GM18870 (cell line): ENCODE measurements at regions not wholly inside any gene's neighbourhood (a gene's known extent, or its start where the extent isn't known, plus 50 kb on each side); places are given as distances from the start of the nearest gene placed in this dataset.

Experiments used
- ATAC-seq: cut with Tn5 transposase; IDR thresholded peaks from one replicate; pipeline ENCODE4 v1.9.1; 2021; ENCODE audit warnings: moderate library complexity; ENCODE audit not compliant: unreplicated experiment

DNA sequence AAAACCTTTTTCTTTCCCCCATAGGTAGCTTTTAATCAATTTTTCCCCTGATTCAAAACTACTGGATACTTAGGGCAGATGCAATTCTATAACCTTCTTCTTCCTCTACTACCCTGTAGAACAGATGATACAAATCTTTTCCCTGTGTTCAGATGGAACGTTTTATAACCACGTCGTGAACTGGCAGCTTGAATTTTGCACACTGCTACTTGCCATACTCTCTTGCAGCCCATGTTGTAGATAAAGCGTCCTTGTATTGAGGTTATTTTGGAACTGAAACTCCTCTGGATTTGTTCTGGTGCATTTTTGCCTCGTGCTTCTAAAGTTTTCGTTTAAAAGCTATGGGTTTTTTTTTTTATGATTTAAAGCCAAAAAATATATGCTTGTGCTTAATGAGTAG is 440.2 kb downstream of the RFPL4B start:
- ATAC-seq = no peak

DNA sequence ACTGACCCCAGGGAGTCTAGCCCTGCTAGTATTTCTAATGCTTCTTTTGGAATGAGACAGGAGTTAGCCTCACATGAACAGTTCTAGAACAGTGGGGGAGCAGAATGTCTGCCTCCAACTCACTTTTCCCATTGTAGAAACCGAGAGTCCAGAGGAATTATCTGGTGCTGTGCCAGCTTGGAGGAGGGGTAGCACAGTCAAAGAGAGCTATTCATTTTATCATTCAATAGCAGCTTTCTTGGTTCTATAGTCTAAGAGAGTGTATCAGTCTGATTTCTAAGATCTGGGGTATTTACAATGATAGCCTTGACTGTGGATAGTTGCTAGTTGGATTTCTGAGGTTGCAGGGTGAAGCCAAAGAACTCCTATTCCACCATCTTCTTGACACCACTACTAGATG is 448.2 kb downstream of the RFPL4B start:
- ATAC-seq = no peak

- ATAC-seq = no peak
Measured at GRCh38 chr6:112796712-112797111, 449.6 kb downstream of the RFPL4B start.

DNA sequence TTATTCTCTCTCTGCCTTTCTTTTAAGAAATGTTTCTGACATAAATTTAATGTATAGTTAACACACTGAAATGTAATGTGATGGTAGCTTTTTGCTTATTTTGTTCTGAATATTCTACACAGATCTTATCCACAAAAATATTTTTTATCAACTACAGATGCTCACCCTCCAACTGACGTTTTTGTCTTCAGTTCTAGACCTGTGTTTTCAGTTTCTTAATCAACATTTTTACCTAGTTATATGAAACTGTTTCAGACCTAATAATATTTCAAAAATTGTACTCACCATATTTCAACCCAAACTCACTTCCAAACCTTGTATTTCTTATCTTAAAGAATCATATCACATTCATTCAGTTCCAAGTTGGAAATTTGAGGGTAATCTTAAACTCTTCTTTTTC is 452.8 kb downstream of the RFPL4B start:
- ATAC-seq = no peak

DNA sequence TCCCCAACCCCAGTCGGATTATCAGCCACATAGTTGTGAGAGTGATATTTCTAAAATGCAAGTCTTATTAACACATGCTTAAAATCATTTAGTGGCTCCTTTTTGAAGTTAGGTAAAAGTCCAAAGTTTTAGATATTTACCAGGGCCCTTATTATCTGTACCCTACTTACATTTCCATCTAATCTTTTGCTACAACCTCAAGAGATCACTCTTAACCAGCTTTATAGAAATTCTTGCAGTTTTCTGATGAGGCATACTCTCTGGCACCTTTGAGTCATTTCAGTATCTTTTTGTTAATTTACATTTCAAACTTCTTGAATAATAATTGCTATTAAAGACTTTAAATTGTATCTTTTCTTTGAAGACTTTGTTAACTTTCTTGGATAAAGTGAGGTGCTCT is 453.3 kb downstream of the RFPL4B start:
- ATAC-seq = no peak

- no peak for ATAC-seq
Measured at GRCh38 chr6:112800916-112801315, 453.8 kb downstream of the RFPL4B start.

GRCh38 chr6:112801468-112802080 is 454.4 kb downstream of the RFPL4B start:
- no peak for ATAC-seq

DNA sequence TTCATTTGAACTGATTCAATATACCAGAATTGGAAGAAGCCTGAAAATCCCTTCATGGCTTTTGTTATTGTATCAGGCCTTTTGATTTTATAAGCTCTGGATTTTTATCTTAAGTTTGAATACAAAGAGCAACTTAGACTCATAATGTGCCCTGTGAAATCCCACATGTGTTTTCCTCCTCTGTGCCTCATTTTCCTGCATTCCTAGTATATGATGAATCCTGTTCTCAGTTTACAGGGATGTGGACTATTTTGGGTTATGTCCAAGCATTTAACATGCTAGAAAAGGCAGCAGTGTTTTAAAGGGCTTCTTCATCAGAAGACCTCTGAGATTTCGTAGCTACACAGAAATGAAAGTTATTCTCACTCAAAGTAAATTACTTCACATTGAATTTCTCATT is 455.0 kb downstream of the RFPL4B start:
- ATAC-seq = no peak

DNA sequence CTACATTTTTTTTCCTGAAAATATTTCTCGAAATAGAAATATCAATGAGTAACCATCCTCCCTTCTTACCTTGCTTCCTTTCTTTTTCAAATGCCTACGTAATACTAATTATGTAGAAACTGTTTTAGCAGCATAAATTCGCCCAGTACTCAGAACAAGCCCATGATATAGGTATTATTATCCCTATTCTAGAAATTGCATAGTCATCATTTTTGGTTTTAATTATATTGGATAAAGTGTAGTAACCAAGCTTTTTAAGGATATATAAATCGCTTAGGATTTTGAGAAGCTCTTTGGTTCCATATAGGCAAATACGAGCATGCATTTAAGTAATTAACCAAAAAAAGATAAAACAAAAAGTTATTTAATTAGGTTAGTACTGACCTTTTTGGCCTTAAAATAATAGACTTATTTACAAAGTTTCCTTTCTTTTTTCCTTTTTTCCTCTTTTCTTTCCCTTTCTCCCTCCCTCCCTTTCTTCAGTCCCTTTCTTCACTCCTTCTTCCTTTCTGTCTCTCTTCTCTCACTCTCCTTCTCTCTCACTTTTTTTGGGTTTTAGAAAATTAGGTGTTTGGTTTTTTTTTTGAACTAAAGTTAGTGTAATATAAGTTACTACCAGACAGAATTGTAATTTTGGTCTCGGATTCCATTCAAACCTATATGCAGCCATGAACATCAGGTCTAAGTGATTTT is 457.7 kb downstream of the RFPL4B start:
- ATAC-seq = no peak

GRCh38 chr6:112806163-112806865 is 459.2 kb downstream of the RFPL4B start:
- ATAC-seq = no peak

GRCh38 chr6:112821476-112821875 is 474.3 kb downstream of the RFPL4B start:
- ATAC-seq = no peak

GRCh38 chr6:112822769-112823168 is 475.6 kb downstream of the RFPL4B start:
- ATAC-seq = no peak

DNA sequence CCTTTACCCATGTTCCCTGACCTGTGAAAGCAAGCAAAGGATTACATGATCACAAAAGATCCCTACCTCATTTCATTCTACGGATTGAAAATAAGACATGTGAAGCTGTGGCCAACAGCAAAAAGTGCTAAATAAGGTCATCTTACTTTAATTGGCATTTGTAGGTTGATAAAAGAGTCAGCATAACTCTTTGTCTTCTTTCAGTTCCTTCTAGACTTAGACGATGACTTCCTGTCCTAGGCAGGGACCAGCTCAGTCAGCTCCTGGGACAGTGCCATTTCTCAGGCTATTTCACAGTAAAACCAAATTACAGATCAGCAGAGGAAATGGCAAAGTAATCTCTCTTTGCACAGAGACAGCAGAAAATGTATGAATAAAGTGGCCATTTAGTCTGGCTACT is 480.7 kb downstream of the RFPL4B start:
- ATAC-seq = peak; percentile 54

GRCh38 chr6:112831022-112831421 is 483.9 kb downstream of the RFPL4B start:
- ATAC-seq = no peak

- ATAC-seq = no peak
Measured at GRCh38 chr6:112833581-112834131, 486.5 kb downstream of the RFPL4B start.

- ATAC-seq = no peak
Measured at GRCh38 chr6:112835078-112835477, 487.9 kb downstream of the RFPL4B start.

GRCh38 chr6:112839525-112839961 is 492.4 kb downstream of the RFPL4B start:
- no peak for ATAC-seq

- ATAC-seq = no peak
Measured at GRCh38 chr6:112841553-112842329, 494.6 kb downstream of the RFPL4B start.

- no peak for ATAC-seq
Measured at GRCh38 chr6:112842330-112842685, 495.2 kb downstream of the RFPL4B start.

DNA sequence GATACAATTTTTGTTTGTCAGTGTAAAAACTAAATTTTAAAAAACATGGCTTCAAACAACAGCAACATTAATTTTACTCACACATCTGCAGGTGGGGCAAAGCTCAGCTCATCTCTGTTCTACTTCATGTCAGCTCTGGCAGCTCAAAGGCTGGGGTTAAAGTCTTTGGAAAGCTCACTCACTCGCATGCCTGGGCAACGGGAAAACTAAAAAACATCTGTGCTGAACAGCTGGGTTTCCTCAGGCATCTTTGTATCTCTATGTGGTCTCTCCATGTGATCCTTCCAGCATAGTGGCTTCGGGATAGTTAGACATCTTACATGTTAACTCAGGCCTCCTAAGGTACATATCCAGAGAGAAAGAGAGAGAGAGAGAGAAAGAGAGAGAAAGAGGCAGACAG is 499.6 kb downstream of the RFPL4B start:
- ATAC-seq = no peak

DNA sequence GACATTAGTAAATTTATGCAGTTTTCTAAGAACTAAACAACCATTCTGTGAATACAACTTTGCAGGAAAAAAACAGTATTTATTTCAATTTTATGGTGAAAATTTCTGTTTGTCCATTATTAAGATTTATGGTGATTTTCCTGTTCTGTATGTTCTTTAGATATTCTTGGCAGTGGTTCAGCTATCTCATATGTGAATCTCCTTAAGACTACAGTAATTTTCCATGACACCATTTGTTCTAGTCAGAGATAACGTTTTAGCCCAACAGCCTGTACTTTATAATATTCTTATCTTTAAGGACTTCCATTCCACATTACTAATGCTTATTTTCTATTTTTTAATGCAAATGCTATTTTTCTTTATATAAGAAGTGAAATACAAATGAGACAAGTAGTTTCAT is 504.0 kb downstream of the RFPL4B start:
- no peak for ATAC-seq
